ENCODE measurements at regions not wholly inside any gene's neighbourhood (a gene's known extent, or its start where the extent isn't known, plus 50 kb on each side); places are given as distances from the start of the nearest gene placed in this dataset.

GRCh38 chr1:5342830-5343229, 649.4 kb downstream of the NPHP4 start:
- no peak for TF ChIP-seq MAX (IDR thresholded peaks at IDR 0.05)
- TF ChIP-seq EZH2phosphoT487 (IDR thresholded peaks at IDR 0.05; ENCODE audit: borderline replicate concordance) = no peak
- TF ChIP-seq CTCF (IDR thresholded peaks at IDR 0.05 in 2 of 3, conservative IDR thresholded peaks at IDR 0.05 in 1 of 3; ENCODE audit: borderline replicate concordance in 1 of 3, insufficient read depth in 1 of 3, low read depth in 2 of 3, low read length in 2 of 3) = no peak
- TF ChIP-seq POLR2A (IDR thresholded peaks at IDR 0.05; ENCODE audit: borderline replicate concordance, extremely low read depth, insufficient read depth, insufficient read length) = no peak
- TF ChIP-seq RAD21 (IDR thresholded peaks at IDR 0.05; ENCODE audit: low read depth) = no peak

Measured in HCT116 (cell line).